ENCODE measurements at regions not wholly inside any gene's neighbourhood (a gene's known extent, or its start where the extent isn't known, plus 50 kb on each side); places are given as distances from the start of the nearest gene placed in this dataset.
A peak's percentile ranks its signal among the peaks of the same experiment; 100 is the strongest.
"Not testable (repeated sequence)": the region's sequence is repeated elsewhere in the genome, so short reads cannot be mapped to it uniquely, and the experiment has no call there.

DNA sequence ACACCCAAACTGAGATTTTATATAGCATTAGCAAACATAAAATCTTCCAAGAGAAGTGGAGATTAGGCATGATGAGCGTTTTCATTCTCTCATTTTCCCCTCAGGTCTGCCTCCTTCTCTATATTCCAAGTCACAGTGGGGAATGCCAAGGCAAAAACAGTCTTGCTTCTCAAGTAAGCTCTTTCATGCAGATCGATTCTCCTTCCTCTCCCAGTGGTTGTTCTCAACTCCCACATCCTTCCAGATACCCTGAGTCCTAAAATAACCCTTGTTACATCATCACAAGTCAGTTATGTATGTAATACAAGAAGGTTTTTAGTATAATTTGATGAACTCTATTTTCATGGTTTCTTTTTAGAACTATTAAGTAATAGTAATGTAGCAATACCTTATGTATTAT is 150.6 kb downstream of the TXNL1 start:
- DNase-seq, result no peak

DNA sequence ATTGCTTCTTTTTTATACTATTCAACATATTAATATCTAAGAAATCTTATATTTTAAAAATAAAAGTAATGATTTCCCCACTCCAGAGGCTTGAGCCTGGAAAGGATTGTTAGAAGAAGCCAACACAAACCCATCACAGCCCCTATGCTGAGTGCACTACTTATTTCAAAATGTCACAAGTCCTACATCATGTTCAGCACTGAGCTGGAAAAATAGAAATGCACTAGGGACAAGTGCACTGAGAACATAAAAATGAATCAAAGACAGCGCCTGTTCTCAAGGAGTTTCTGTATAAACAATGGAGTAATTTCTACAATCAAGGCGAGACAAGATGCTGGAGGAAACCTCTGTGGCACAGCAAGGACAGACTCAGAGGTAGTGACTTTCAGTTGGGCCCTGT is 155.0 kb downstream of the TXNL1 start:
- DNase-seq, result no peak

DNA sequence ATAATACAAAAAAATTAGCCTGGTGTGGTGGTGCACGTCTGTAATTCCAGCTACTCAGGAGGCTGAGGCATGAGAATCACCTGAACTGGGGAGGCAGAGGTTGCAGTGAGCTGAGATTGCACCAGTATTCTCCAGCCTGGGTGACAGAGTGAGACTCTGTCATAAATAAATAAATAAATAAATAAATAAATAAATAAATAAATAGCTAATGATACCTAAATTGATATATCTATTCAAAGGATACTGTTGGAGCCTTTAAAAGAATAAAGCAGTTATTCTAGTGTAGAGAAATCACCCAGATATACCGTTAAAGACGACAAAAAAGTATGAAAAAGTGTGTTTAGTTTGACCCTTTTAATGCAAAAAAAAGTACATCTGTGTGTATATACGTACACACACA is 155.6 kb downstream of the TXNL1 start:
- DNase-seq, result not testable (repeated sequence)

DNA sequence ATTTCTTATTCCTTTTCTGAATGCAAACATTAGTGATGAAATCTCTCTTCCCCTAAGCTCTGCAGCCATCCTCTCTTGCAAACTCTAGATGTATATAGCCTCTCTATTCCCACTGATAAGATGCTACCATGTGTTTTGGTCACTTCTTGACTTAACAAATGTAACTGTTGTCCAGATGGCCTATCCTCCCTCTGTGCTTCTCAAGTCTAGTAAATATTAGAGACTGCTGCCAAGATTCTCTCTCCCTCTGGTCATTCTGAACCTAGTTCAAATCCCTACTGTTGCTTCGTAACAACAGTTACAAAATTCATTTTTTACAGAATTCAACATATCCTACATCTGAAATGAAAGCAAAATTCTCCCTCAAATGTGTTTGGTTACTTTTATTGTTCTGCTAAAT is 156.6 kb downstream of the TXNL1 start:
- DNase-seq, result no peak

DNA sequence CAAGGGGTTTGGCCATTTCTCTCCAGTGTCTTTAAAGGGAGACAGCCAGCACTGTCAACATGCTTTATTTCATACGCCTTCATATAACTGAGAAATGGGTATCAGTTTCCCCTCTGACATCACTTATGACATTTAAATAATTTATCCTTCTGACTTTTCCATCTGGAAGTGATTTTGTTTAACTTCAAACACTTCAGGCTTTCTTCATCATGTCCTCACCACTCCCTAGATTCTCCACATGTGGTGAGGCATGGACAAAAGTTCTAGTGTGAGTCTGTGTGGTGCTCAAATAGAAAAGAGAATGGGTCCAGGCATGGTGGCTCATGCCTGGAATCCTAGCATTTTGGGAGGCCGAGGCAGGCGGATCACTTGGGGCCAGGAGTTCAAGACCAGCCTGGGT is 158.6 kb downstream of the TXNL1 start:
- peak; percentile 31 for DNase-seq

DNA sequence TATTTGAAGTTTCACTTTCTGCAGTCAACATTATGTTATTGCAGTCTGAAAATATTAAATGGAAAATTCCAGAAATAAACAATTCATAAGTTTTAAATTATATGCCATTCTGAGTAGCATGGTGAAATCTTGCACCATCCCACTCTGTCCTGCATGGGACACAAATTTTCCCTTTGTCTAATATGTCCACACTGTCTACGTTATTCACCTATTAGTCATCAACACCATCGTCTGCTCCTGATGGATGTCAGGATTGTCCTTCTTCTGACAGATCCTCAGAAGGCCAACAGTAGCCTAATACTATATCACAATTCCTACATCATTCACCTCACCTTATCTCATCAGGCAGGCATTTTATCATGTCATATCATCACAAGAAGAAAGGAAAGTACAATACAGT is 163.1 kb downstream of the TXNL1 start:
- peak; percentile 77 for DNase-seq

DNA sequence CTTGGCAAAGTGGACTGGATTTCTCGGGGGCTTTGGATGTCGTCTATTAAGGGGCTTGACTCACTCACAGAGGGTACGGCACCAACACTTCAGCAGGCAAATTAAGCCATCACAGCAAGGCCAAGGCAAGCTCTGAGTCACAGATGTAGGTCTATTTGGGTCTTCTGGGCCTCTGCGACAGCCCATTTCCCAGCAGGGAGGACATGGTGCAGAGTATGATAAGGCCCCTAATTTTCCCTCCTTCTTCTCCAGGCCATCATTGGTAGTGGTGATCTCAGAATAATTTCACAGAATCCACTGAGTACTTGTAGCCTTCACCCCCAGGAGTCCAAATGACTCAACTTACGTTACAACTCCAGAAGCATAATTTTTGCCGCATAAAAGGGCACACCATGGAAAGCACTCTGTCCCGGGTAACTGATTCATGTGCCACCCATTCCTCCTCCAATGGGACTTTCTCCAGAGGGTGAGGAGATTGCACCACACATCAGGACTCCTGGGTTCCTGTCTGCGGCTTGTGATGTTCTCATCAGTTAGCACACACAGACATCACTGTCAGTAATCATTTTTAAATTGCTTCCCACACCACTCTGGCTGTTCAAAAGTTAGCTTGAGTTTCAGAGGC is 164.9 kb downstream of the TXNL1 start:
- DNase-seq, result no peak

DNA sequence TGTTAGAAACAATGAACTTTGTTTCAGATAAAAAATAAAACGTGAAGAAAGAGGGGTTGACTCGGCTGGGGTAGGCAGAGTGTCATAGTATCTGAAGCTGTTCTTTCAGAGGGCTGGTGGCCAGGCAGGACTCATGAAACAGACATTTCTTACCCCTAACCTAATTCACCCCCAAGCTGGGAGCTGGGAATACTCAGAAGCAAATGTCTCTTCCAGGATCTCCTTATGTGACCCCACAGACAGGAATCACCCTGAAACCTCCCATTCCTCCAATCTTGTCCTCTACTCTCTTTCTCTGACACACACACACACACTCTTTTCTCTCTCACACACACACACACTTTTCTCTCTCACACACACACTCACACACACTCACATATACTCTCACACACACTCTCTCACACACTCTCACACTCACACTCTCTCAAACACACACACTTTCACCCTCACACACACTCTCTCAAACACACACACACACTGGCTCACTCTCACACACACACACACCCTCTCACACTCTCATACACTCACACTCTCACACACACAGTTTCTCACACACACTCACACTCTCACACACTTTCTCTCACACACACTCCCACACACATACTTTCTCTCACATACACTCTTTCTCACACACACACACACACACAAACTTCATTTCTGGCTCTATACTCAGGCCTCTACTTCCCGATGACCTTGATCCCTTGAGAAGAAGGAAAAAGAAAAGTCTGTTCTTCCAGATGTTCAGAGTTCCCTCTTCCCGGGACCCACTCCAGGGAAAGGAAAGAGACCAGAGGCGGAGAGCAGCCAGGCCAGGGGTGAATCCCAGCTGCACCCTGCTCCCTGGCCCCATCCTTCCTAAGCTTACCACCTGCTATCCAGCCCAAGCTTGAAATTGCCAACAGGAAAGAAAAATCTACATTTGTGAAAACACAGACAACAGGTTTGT is 167.7 kb downstream of the TXNL1 start:
- no peak for DNase-seq

DNA sequence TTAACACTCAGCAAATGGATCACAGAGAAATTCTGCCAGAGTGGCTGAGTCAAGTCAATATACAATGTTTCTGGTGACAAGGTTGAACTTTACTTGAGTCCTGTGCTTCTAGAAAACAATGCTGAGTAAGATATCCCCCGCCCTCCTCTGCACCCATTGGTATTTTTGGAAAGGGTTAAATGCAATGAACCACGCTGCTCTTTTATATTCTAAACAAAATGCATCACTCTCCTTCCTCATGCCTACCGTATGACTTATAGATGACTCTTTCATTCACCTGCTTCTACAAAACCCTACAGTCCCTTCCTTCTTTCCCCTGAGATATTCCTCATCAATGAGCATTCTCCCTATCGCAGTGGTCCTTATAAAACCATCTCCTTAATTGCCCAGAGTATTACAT is 168.8 kb downstream of the TXNL1 start:
- DNase-seq, result no peak

DNA sequence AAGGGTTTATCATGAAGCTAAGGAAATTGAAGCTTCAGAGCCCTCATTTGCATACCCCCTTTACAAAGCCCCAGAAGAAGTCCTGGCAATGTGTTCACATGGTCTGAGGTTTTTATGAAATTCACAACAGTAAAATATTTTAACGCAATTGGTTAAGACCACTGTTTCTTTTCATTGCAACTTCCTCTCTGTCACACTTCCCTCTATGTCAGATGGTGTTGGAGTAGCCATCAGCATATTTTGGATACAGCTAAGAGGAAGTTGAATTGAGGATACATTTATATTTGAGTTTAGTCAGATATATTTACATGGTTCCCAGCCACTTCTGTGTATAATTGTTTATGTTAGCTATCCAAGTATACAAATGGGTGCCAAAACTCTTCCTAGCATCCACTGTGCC is 170.0 kb downstream of the TXNL1 start:
- DNase-seq, result no peak

DNA sequence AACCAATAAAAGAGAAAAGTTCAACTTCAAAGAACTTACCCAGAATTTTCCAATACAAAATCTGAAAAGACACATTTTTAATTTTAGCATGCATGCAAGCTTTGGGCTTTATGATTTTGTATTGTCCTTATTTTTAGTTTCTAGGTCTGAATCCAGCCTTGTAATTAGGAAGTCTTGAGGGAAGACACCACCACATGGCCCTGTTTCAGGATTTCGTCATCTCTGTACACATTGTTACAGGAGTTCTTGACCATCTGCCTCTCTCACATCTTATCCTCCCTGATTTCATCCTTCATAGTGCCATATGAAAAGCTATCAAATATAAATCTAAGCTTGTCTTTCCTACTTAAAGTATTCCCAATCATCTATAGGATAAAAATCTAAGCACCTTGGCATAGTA is 176.1 kb downstream of the TXNL1 start:
- DNase-seq, result no peak

DNA sequence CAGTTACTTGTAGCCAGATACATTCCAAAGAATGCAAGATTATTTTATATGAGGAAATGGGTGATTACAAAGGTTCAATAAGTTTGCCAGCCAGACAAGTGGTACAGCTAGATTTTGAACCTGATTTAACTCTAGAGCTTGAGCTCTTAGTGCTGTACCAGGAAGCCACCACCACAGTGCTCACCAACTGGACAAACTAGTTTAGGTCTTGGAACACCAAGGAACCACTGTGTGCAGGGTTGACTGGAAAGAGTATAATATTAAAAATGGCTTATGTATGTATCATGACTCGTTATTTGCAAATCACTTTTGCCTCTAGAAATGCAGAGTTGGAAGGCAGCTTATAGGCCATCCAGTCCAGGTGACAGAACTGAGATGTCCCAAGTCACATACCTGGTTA is 177.2 kb downstream of the TXNL1 start:
- DNase-seq, result no peak

DNA sequence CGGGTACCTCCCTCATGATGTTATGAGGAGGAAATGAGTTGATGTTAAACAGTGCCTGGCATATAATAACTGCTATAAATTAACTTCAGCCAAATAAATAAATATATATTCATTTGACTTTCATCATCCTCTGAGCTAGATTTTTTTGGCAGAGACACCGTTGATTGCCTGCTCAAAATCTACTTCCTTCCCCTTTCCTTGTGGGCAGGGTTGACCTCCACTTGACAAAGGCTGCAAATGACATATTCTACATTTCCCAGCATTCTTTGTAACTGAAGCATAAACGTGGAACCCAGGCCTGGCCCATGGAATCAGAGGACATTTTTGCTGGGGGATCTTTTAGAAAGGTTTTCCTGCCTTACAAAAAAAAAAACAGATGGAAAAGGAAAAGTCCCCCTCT is 177.8 kb downstream of the TXNL1 start:
- DNase-seq, result no peak

DNA sequence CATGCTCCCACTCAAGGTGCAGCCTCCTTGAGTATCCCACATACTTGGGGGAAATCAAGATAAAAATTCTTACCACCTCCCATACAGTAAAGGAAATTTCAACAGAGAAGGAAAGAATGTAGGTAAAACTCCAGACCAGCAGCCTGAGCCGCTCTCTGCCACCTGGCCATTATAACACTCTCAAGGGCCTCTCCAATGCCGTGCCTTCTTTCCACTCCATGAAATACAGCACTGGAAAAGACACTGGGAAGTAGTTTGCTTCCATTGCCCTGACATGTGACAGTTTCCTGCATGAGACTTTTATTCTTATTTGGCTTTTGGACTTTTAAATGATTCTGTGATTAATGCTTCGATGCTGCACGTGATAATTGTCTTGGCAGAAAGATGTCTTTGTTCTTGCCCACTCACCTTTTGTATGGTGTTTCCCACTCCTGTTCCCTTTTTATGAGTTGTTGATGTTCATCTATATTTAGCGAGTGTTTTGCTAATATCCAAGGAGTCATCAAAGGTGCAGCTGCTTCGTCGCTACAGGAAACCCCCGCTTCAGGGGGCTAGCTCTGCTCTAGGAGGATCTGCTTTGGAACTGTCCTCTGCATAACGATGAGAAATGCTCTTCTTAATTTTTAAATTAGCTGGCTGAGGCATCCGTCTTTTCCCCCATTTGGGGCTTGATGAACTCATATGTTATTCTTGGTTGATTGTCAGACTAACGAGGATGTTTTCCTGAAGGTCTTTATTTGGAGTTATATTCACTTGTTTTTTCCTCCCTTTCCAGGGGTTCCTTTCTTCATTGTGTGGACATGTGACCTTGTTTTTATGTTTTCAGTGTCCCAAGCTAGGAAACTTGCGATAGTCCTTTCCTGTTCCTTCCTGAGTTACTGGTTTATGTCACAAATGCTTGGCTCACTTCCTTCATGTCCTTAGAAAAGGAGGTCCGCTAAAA is 179.4 kb downstream of the TXNL1 start:
- no peak for DNase-seq

DNA sequence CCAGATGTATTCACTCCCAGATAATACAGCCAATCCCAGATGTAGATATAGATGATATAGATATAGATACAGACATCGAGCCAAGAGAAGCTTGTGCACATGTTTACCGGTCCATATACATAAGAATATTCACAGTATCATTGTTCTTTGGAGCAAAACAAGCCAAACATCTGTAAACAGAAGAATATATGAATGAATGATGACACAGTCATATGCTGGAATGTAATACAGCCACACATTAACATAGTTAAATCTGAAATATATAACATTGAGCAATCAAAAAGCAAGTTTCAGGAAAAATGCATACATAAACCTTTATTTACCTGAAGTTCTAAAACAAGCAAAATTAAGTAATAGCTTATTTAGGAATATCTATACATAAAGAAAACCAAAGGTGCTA is 182.5 kb downstream of the TXNL1 start:
- DNase-seq, result no peak

DNA sequence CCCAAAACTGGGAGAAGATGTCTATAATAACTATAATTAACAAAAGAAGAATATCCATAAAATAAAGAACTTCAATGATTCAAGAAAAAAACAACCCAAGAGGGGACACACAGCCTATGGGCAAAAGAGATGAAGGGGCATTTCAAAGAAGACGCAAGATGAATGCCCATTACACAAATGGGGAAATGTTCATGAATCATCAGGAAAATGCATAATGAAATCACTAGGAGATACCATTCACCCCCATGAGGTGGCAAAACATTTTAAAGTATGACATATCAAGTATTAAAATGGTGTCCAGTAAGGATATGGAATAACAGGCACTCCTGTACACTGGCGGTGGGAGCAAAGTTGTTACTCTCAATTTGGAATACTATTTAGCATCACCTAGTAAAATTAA is 183.3 kb downstream of the TXNL1 start:
- no peak for DNase-seq

DNA sequence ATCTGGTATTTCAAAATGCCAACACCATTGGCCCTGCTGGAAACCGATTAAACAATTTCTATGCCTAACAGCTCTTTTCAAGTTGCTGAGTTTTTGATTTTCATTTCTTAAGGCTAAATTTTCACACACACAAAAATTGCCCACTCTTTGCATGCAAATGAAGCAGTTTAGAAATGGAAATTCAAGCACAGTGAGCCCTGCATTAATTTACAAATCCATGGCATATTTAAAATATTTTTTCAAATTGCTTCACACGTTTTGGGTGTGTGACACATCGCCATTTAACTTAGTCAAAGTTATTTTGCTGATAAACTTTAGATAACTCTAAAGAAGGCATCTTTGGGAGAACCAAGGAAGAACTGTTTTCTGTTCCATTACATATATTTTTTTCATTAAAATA is 184.8 kb downstream of the TXNL1 start:
- no peak for DNase-seq

DNA sequence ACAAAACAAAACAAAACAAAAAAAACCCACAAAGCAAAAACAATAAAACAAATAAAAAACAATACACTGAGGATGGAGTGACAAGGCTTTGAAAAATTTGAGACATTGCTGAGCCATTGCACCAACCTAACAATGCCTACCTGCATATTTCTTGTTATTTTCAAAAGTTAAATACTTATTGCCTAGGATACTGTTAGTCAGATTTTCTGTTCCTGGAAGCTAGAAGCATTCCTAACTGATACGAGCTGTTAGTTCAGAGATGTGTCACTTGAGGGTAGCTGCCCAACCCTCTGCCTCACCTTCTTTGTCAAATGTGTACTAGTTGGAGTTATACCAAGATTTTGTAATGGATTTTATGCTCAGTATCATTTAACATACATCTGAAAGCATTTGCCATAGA is 187.2 kb downstream of the TXNL1 start:
- DNase-seq, result no peak

DNA sequence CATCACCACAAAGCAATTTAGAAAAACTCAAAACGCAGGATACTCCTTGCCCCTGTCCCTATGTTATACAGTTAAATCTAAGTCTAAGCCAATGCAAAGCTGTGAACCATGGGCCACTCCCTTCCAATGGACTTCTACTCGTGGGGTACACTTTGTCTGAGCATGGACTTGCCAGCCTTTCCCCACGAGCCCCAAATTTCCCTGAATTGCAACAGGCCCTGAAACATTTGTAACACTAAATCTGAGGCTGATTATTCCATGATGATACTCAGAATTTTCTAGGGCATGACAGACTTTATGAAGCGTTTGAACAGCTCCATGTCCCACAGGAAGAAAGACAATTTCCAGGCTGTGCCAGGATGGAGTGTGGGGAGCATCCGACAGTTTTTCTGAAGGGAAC is 189.6 kb downstream of the TXNL1 start:
- no peak for DNase-seq

DNA sequence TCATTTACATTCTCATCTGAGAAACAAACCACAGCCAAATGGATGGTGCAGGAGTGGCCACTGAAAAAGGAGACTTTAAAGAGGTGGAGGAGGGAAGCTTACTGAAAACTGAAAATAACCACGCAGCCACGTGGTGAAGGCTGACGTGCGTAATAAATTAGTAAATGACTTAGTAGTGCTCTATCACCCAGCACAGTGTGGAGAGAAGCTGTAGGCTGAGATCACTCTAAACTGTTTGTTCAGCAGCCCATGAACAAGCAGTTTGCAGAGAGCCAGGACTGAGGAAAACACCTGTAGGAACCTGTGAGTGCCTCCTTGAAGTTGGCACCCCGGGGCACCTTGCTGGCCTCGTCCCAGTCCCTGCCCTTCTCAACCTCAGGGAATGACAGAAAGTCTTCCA is 193.0 kb downstream of the TXNL1 start:
- DNase-seq, result peak; percentile 15

DNA sequence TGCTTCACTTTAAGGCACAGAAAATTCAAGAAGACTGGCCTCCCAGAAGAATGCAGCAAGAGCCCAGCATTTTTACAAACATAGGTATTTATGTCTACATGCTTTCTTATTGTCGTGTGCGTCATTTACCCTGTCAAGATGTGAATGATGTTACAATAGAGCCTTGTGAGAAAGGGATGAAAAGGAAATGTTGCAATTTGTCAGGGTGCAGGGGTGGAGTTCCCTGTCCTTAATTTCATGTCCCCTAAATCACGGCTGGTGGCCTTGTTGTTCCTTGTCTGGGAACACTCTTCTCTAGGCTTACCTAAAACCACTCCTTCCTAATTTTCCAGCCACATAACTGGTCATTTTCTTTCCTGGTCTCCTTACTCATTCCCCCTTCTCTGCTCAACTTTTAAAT is 194.2 kb downstream of the TXNL1 start:
- DNase-seq, result peak; percentile 31

DNA sequence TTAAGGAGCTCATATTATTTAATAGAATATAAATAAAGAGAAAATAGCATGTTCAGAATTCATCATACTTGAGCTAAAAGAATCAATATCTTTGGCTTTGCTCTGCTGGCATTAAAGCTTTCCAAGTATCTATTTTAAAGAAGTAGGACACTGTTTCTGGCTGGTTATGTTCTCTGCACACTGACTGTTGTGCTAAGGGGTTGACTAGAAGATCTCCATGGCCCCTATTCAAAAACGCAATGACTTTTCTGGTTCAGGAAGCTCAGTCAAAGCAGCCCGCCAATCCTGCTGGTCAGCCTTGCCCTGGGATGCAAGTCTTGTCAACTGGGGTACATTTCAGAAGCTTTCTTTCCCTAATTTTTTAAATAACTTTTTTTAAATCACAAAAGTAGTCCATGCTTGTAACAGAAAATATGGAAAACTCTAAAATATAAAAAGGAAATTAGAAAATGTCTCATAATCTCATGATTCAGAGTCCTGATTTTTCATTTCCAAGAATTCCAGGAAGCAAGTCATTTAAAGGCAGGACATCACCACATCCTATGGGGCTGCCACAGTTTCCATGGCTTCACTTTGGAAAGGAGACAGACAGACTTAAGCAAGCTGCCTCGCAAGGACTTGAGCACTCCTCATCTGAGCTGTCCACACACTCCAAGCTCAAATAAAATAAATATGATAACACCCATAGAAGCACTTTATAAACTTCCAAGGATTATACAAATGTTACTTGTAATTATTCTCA is 195.1 kb downstream of the TXNL1 start:
- DNase-seq, result no peak
